HG02623 (cell line): ENCODE measurements at regions not wholly inside any gene's neighbourhood (a gene's known extent, or its start where the extent isn't known, plus 50 kb on each side); places are given as distances from the start of the nearest gene placed in this dataset.
"Not testable (repeated sequence)": the region's sequence is repeated elsewhere in the genome, so short reads cannot be mapped to it uniquely, and the experiment has no call there.

Experiments
- ATAC-seq: cut with Tn5 transposase; IDR thresholded peaks from one replicate; pipeline ENCODE4 v1.9.1; 2021; ENCODE audit warnings: moderate library complexity; ENCODE audit not compliant: unreplicated experiment

GRCh38 chrX:6990552-6991193 lies 156.8 kb upstream of the STS start:
- ATAC-seq, result no peak

- no peak for ATAC-seq
These were observed 157.7 kb upstream of the STS start for GRCh38 chrX:6989858-6990257.

GRCh38 chrX:6988694-6989093 lies 158.8 kb upstream of the STS start:
- not testable (repeated sequence) for ATAC-seq

- no peak for ATAC-seq
These were observed 160.6 kb upstream of the STS start for GRCh38 chrX:6986915-6987314.

- ATAC-seq, result no peak
These were observed 162.0 kb upstream of the STS start for GRCh38 chrX:6985537-6985936.

- no peak for ATAC-seq
These were observed 164.1 kb upstream of the STS start for GRCh38 chrX:6983207-6983955.

- no peak for ATAC-seq
These were observed 165.7 kb upstream of the STS start for GRCh38 chrX:6981718-6982406.

- ATAC-seq, result no peak
These were observed 166.5 kb upstream of the STS start for GRCh38 chrX:6980981-6981380.

GRCh38 chrX:6968231-6968630 lies 179.3 kb upstream of the STS start:
- no peak for ATAC-seq

- ATAC-seq, result no peak
These were observed 181.8 kb upstream of the STS start for GRCh38 chrX:6965729-6966128.

GRCh38 chrX:6962006-6962355 lies 185.5 kb upstream of the STS start:
- no peak for ATAC-seq

GRCh38 chrX:6961286-6962005 lies 186.1 kb upstream of the STS start:
- ATAC-seq, result no peak

- no peak for ATAC-seq
These were observed 188.5 kb upstream of the STS start for GRCh38 chrX:6959006-6959405.

GRCh38 chrX:6954836-6955235 lies 192.7 kb upstream of the STS start:
- ATAC-seq, result no peak

- ATAC-seq, result no peak
These were observed 201.3 kb upstream of the STS start for GRCh38 chrX:6946168-6946567.

- ATAC-seq, result no peak
These were observed 206.5 kb upstream of the STS start for GRCh38 chrX:6941041-6941440.

- ATAC-seq, result not testable (repeated sequence)
These were observed 214.6 kb upstream of the STS start for GRCh38 chrX:6932942-6933341.

- ATAC-seq, result no peak
These were observed 217.1 kb upstream of the STS start for GRCh38 chrX:6930307-6930849.

GRCh38 chrX:6924443-6925077 lies 223.0 kb upstream of the STS start:
- ATAC-seq, result no peak

- no peak for ATAC-seq
These were observed 229.8 kb upstream of the STS start for GRCh38 chrX:6917666-6918065.

- ATAC-seq, result no peak
These were observed 237.3 kb upstream of the STS start for GRCh38 chrX:6910218-6910617.
